HepG2 (cell line): ENCODE measurements at regions not wholly inside any gene's neighbourhood (a gene's known extent, or its start where the extent isn't known, plus 50 kb on each side); places are given as distances from the start of the nearest gene placed in this dataset.

Source experiments
- ATAC-seq: fragments of 200-7000 bp; cut with Tn5 transposase; 3 replicates; pipeline ENCODE4 v1.9.1; 2020; ENCODE audit warnings: mild to moderate bottlenecking, moderate library complexity
- BruUV-seq: library from RNA; stranded (reverse); fragments of 400-500 nt; replicated peaks from 2 replicates; lab custom pipeline; 2021; lab: Mats Ljungman, UMichigan
- CTCF ChIA-PET: fragments of 300-600 bp; formaldehyde crosslinking; extraction: SDS; loops from one replicate; lab custom pipeline; 2021; ENCODE audit warnings: low total read pairs, inconsistent platforms, low intra/inter-chr PET ratio; lab: Yijun Ruan, JAX
- POLR2A ChIA-PET: fragments of 350-600 bp; sonication (Branson Sonifier 250); formaldehyde crosslinking; loops from one replicate; lab custom pipeline; 2020; ENCODE audit warnings: antibody characterized with exemption, inconsistent platforms; lab: Yijun Ruan, JAX
- DNase-seq: peaks from one replicate; pipeline ENCODE4 v3.0.0-alpha.2; 2015; ENCODE audit warnings: low spot score
- FAIRE-seq: peaks from 3 replicates; lab custom pipeline; 2011; peaks lifted over from hg19 to GRCh38; lab: Jason Lieb, UNC
- H2AFZ ChIP-seq: one replicate; pipeline ENCODE4 v1.6.1; 2011; ENCODE audit warnings: low read length, inconsistent platforms
- H3K27ac ChIP-seq: fragments of 300-600 bp; 3 replicates; pipeline ENCODE4 v1.8.0; 2011; ENCODE audit warnings: mixed run types, mild to moderate bottlenecking, mixed read lengths, low read length, inconsistent platforms; ENCODE audit not compliant: insufficient read depth; ENCODE audit errors: extremely low read length
- H3K27me3 ChIP-seq, 2 experiments: fragments of 200-600 bp in 1 of 2; 2 replicates in 1 of 2; 3 replicates in 1 of 2; pipeline versions ENCODE4 v1.6.0 to v1.8.0; 2011; ENCODE audit warnings: low read length in 2 of 2, mild to moderate bottlenecking in 2 of 2, moderate library complexity in 2 of 2, inconsistent platforms in 1 of 2; ENCODE audit not compliant: insufficient read depth in 2 of 2, control insufficient read depth in 1 of 2
- H3K36me3 ChIP-seq, 2 experiments: fragments of 200-600 bp in 1 of 2; replicated peaks in 1 of 2; 2 replicates in 1 of 2; 3 replicates in 1 of 2; pipeline versions ENCODE4 v1.5.1 to v1.8.0; 2011; ENCODE audit warnings: low read length in 2 of 2, inconsistent platforms in 1 of 2; ENCODE audit not compliant: insufficient read depth in 2 of 2, control insufficient read depth in 1 of 2
- H3K4me1 ChIP-seq: 2 replicates; pipeline ENCODE4 v1.5.1; 2012; ENCODE audit warnings: low read length, inconsistent platforms; ENCODE audit not compliant: insufficient read depth
- H3K4me2 ChIP-seq: 2 replicates; pipeline ENCODE4 v1.6.0; 2011; ENCODE audit warnings: low read depth, low read length, inconsistent platforms
- H3K4me3 ChIP-seq, 3 experiments: fragments of 200-600 bp in 1 of 3; sonication (generic), shearing (Covaris generic) in 1 of 3; replicated peaks in 1 of 3; 2 replicates each; pipeline ENCODE4 v1.5.1; 2011 to 2016; ENCODE audit warnings: low read length in 3 of 3, inconsistent platforms in 2 of 3, low read depth in 2 of 3, mild to moderate bottlenecking in 2 of 3, control low read depth in 1 of 3, mixed read lengths in 1 of 3; ENCODE audit not compliant: insufficient read depth in 1 of 3
- H3K79me2 ChIP-seq: one replicate; pipeline ENCODE4 v1.6.1; 2011; ENCODE audit warnings: low read length, inconsistent platforms; ENCODE audit not compliant: insufficient read depth
- H3K9ac ChIP-seq: 2 replicates; pipeline ENCODE4 v1.6.0; 2011; ENCODE audit warnings: mild to moderate bottlenecking, low read depth, low read length, inconsistent platforms; ENCODE audit not compliant: insufficient read depth
- H3K9me3 ChIP-seq: 2 replicates; pipeline ENCODE4 v1.5.1; 2012; ENCODE audit warnings: mild to moderate bottlenecking, low read length
- H4K20me1 ChIP-seq: 2 replicates; pipeline ENCODE4 v1.6.0; 2011; ENCODE audit warnings: inconsistent platforms, mild to moderate bottlenecking, low read length, moderate library complexity; ENCODE audit not compliant: insufficient read depth
- HHEX ChIP-seq: IDR thresholded peaks from 2 replicates; pipeline ENCODE4 v1.6.1; 2016; ENCODE audit warnings: control low read depth
- JUN ChIP-seq: sonication (generic); formaldehyde crosslinking; IDR thresholded peaks from 2 replicates; pipeline ENCODE4 v1.4.0; 2020; ENCODE audit warnings: mild to moderate bottlenecking, missing genetic modification reagents
- SMC3 ChIP-seq: IDR thresholded peaks from 2 replicates; pipeline ENCODE4 v1.6.1; 2011; ENCODE audit warnings: low read length, improper control_type of control experiment
- ZFP37 ChIP-seq: sonication (generic); formaldehyde crosslinking; IDR thresholded peaks from 2 replicates; pipeline ENCODE4 v1.4.0; 2020; ENCODE audit warnings: missing genetic modification reagents, borderline replicate concordance
- ZNF143 ChIP-seq: sonication (generic); formaldehyde crosslinking; IDR thresholded peaks from 2 replicates; pipeline ENCODE4 v1.4.0; 2020; ENCODE audit warnings: missing genetic modification reagents
- ZNF558 ChIP-seq: sonication (generic); formaldehyde crosslinking; IDR thresholded peaks from 2 replicates; pipeline ENCODE4 v1.9.0; 2022; ENCODE audit warnings: mild to moderate bottlenecking, missing genetic modification reagents, borderline replicate concordance
- ZNF7 ChIP-seq: IDR thresholded peaks from 2 replicates; pipeline ENCODE4 v1.6.1; 2016; ENCODE audit warnings: missing biosample characterization, missing genetic modification reagents
- ZNF816 ChIP-seq: sonication (generic); formaldehyde crosslinking; IDR thresholded peaks from 2 replicates; pipeline ENCODE4 v1.8.0; 2022; ENCODE audit warnings: missing genetic modification reagents, mild to moderate bottlenecking, borderline replicate concordance
- ZSCAN25 ChIP-seq: sonication (generic); formaldehyde crosslinking; IDR thresholded peaks from 2 replicates; pipeline ENCODE4 v1.8.0; 2022; ENCODE audit warnings: mild to moderate bottlenecking, missing genetic modification reagents
- WGBS: methylation state at CpG from one replicate; pipeline ENCODE4 v1.1.6; 2017; ENCODE audit warnings: low lambda C conversion rate; 5-methylcytosine and 5-hydroxymethylcytosine counted together
- in situ Hi-C: cut with HindIII; loops from 2 replicates; pipeline ENCODE4 v1.10.0; 2017; ENCODE audit warnings: low pct_unique_long_range_greater_than_20kb; ENCODE audit not compliant: extremely low pct_ligation_motif_present
- intact Hi-C: fragments of 100-400 bp; cut with micrococcal nuclease; formaldehyde crosslinking; loops from one replicate; pipeline ENCODE4 v1.10.0; 2022; ENCODE audit not compliant: unreplicated experiment
- TF ChIP-seq, protein P1 (sequence below): sonication (generic); formaldehyde crosslinking; conservative IDR thresholded peaks from 2 replicates; pipeline ENCODE4 v1.4.0; 2020; ENCODE audit warnings: missing genetic modification reagents
- TF ChIP-seq, protein P2 (sequence below): sonication (generic); formaldehyde crosslinking; IDR thresholded peaks from 2 replicates; pipeline ENCODE4 v1.5.0; 2020; ENCODE audit warnings: missing genetic modification reagents
- TF ChIP-seq, protein P3 (sequence below): sonication (generic); formaldehyde crosslinking; IDR thresholded peaks from 2 replicates; pipeline ENCODE4 v1.5.0; 2020; ENCODE audit warnings: mild to moderate bottlenecking, missing genetic modification reagents, moderate library complexity
- TF ChIP-seq, protein P4 (sequence below): sonication (generic); formaldehyde crosslinking; IDR thresholded peaks from 2 replicates; pipeline ENCODE4 v1.5.0; 2020; ENCODE audit warnings: mild to moderate bottlenecking, missing genetic modification reagents
- TF ChIP-seq, protein P5 (sequence below): IDR thresholded peaks from 2 replicates; pipeline ENCODE4 v1.6.1; 2012; ENCODE audit warnings: inconsistent platforms

DNA sequence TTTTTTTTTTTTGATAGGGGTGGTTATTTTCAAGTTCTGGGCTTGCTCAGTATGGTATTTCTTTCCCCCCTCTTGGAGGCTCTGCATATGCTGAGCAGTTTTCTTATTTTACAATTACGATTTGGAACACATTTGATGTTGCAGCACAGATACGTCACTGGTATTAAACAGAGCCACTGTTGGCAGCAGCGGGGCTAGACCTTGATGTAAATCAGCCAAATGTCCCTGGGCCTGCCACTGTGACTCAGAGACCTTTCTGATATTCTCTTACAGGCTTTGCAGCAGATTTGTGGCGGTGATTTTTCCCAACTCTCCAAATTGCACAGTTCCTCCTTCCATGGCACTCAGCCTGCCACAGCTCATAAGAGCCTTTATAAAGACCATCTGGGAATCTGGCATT lies 81.1 kb downstream of the VMA21 start:
- in situ Hi-C loops (loop anchor here (25.0 kb wide), 1 partner anchor 316 kb away; no protein-coding TSS in a partner anchor), intact Hi-C loops (no loop called here)
- Histone ChIP-seq H3K79me2 (no peaks in the 10 kb centered on the region), H3K4me3 (no peak overlapping the region), H4K20me1 (no peaks in the 10 kb centered on the region), H3K9me3 (no peaks in the 10 kb centered on the region), H3K9ac (no peak overlapping the region), H3K4me2 (no peak overlapping the region), H3K27ac (no peak overlapping the region), H2AFZ (no peak overlapping the region), H3K27me3 (no peaks in the 10 kb centered on the region), H3K36me3 (no peaks in the 10 kb centered on the region), H3K4me1 (no peaks in the 10 kb centered on the region)
- FAIRE-seq (no peak), ATAC-seq (no peak), DNase-seq (no peak)
- WGBS = 90% methylated on average over 2 of the region's 4 CpGs
- no peak for TF ChIP-seq ZFP37 (CRISPR knock-in tag)
- TF ChIP-seq HHEX (CRISPR knock-in tag) = no peak
- no peak for TF ChIP-seq ZNF7
- TF ChIP-seq, protein P1, sequence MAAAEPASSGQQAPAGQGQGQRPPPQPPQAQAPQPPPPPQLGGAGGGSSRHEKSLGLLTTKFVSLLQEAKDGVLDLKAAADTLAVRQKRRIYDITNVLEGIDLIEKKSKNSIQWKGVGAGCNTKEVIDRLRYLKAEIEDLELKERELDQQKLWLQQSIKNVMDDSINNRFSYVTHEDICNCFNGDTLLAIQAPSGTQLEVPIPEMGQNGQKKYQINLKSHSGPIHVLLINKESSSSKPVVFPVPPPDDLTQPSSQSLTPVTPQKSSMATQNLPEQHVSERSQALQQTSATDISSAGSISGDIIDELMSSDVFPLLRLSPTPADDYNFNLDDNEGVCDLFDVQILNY (CRISPR knock-in tag) = no peak
- TF ChIP-seq JUN = no peak
- TF ChIP-seq ZNF816 (CRISPR knock-in tag) = no peak
- TF ChIP-seq ZNF143 (CRISPR knock-in tag) = no peak
- TF ChIP-seq, protein P2, sequence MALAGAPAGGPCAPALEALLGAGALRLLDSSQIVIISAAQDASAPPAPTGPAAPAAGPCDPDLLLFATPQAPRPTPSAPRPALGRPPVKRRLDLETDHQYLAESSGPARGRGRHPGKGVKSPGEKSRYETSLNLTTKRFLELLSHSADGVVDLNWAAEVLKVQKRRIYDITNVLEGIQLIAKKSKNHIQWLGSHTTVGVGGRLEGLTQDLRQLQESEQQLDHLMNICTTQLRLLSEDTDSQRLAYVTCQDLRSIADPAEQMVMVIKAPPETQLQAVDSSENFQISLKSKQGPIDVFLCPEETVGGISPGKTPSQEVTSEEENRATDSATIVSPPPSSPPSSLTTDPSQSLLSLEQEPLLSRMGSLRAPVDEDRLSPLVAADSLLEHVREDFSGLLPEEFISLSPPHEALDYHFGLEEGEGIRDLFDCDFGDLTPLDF (CRISPR knock-in tag) = no peak
- POLR2A ChIA-PET = no interaction called here
- BruUV-seq = no TSS peak
- CTCF ChIA-PET = no interaction called here

DNA sequence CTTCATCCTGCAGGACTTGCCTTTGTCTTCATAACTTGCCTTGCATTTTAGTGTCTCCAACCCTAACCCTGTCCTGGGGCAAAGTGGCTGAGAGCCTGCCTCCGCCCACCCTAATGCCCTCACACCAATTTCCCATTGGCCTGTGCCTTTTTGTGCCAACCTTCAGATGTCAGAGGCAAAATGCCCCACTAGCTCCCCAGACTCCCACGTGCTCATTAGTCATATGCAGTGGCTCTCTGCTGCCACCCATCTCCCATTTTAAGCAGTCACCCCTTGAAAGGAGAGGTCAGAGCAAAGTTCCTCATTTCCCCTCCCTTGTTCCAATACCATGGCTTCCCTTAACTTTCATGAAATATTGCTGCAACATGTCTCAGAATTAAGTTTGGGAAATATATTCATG lies 74.8 kb upstream of the PASD1 start:
- ATAC-seq = peak; percentile 64
- intact Hi-C loops = no loop called here
- Histone ChIP-seq H3K9ac (no peak overlapping the region), H2AFZ (no peak overlapping the region), H3K4me2 (no peak overlapping the region), H3K9me3 (no peaks in the 10 kb centered on the region), H3K4me1 (no peaks in the 10 kb centered on the region), H3K4me3 (no peak overlapping the region), H3K27ac (no peak overlapping the region), H3K27me3 (no peaks in the 10 kb centered on the region), H3K36me3 (no peaks in the 10 kb centered on the region), H3K79me2 (no peaks in the 10 kb centered on the region), H4K20me1 (no peaks in the 10 kb centered on the region)
- no peak for FAIRE-seq
- BruUV-seq = no TSS peak
- in situ Hi-C loops = loop anchor here (25.0 kb wide), 1 partner anchor 326 kb away; no protein-coding TSS in a partner anchor
- 17% methylated on average over 1 of the region's 2 CpGs for WGBS
- DNase-seq = peak; percentile 3
- ChIA-PET POLR2A (no interaction called here), CTCF (no interaction called here)
- TF ChIP-seq SMC3 (no peak), ZNF558 (CRISPR knock-in tag) (no peak), ZSCAN25 (no peak)
- TF ChIP-seq, protein P3, sequence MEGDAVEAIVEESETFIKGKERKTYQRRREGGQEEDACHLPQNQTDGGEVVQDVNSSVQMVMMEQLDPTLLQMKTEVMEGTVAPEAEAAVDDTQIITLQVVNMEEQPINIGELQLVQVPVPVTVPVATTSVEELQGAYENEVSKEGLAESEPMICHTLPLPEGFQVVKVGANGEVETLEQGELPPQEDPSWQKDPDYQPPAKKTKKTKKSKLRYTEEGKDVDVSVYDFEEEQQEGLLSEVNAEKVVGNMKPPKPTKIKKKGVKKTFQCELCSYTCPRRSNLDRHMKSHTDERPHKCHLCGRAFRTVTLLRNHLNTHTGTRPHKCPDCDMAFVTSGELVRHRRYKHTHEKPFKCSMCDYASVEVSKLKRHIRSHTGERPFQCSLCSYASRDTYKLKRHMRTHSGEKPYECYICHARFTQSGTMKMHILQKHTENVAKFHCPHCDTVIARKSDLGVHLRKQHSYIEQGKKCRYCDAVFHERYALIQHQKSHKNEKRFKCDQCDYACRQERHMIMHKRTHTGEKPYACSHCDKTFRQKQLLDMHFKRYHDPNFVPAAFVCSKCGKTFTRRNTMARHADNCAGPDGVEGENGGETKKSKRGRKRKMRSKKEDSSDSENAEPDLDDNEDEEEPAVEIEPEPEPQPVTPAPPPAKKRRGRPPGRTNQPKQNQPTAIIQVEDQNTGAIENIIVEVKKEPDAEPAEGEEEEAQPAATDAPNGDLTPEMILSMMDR = peak; percentile 54
- TF ChIP-seq, protein P4, sequence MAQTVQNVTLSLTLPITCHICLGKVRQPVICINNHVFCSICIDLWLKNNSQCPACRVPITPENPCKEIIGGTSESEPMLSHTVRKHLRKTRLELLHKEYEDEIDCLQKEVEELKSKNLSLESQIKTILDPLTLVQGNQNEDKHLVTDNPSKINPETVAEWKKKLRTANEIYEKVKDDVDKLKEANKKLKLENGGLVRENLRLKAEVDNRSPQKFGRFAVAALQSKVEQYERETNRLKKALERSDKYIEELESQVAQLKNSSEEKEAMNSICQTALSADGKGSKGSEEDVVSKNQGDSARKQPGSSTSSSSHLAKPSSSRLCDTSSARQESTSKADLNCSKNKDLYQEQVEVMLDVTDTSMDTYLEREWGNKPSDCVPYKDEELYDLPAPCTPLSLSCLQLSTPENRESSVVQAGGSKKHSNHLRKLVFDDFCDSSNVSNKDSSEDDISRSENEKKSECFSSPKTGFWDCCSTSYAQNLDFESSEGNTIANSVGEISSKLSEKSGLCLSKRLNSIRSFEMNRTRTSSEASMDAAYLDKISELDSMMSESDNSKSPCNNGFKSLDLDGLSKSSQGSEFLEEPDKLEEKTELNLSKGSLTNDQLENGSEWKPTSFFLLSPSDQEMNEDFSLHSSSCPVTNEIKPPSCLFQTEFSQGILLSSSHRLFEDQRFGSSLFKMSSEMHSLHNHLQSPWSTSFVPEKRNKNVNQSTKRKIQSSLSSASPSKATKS (CRISPR knock-in tag) = no peak
- TF ChIP-seq, protein P5, sequence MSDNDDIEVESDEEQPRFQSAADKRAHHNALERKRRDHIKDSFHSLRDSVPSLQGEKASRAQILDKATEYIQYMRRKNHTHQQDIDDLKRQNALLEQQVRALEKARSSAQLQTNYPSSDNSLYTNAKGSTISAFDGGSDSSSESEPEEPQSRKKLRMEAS = 0 out of 2 replicates have a peak, but pooled peaks have one; percentile 33
